ENCODE measurements at regions not wholly inside any gene's neighbourhood (a gene's known extent, or its start where the extent isn't known, plus 50 kb on each side); places are given as distances from the start of the nearest gene placed in this dataset.

DNA sequence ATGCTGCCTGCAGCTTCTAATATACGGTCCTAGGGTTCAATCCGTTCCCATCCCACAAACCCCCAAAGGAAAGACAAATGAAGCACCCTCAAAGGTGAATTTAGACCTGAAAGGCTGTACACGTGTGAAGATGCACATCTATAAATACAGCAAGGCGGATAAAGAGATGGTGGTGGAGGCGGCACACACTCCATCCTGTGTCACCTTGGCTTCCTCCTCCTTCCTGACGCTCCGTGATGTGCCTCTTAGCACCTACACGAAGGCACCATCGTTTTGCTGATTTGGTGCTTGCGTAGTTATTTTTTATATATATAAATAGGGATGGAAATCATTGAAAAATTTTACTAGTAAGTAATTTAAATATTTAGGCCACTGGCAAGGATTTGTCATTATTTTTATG is 359.4 kb downstream of the NPHP4 start:
- H3K79me2 ChIP-seq (ENCODE audit: control insufficient read depth, insufficient read depth, low read length): no peaks in the 10 kb centered on the region
- no peak overlapping the region for H3K9ac ChIP-seq (ENCODE audit: control insufficient read depth, insufficient read depth, low read length)
- no peak for FAIRE-seq
- no peaks in the 10 kb centered on the region for H3K4me1 ChIP-seq (ENCODE audit: control insufficient read depth, insufficient read depth, low read length)
- SMC1A ChIA-PET (ENCODE audit: uncharacterized antibody, unreplicated experiment): no interaction called here
- no peaks in the 10 kb centered on the region for H3K9me3 ChIP-seq (replicated peaks; ENCODE audit: control insufficient read depth, insufficient read depth, low read length)
- TF ChIP-seq, protein P1, sequence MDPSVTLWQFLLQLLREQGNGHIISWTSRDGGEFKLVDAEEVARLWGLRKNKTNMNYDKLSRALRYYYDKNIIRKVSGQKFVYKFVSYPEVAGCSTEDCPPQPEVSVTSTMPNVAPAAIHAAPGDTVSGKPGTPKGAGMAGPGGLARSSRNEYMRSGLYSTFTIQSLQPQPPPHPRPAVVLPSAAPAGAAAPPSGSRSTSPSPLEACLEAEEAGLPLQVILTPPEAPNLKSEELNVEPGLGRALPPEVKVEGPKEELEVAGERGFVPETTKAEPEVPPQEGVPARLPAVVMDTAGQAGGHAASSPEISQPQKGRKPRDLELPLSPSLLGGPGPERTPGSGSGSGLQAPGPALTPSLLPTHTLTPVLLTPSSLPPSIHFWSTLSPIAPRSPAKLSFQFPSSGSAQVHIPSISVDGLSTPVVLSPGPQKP (IDR thresholded peaks at IDR 0.05; ENCODE audit: low read depth, low read length): no peak
- TF ChIP-seq DPF2 (IDR thresholded peaks at IDR 0.05) (no peak), NR2C2 (IDR thresholded peaks at IDR 0.05; ENCODE audit: borderline replicate concordance, control insufficient read depth, insufficient read length, low read depth) (no peak)
- BruUV-seq (replicated peaks): no TSS peak
- in situ Hi-C loops (cut with MboI): no loop called here
- no peaks in the 10 kb centered on the region for H4K20me1 ChIP-seq (ENCODE audit: control insufficient read depth, insufficient read depth)
- no peak for ATAC-seq
- no peak overlapping the region for H3K27ac ChIP-seq (ENCODE audit: control insufficient read depth, insufficient read depth)
- H2AFZ ChIP-seq (ENCODE audit: control insufficient read depth, low read depth, low read length): no peak overlapping the region
- no peak overlapping the region for H3K4me3 ChIP-seq
- WGBS (ENCODE audit: insufficient coverage, insufficient replicate concordance, low lambda C conversion rate, missing lambda C conversion rate): 41% methylated on average over 10 of the region's 10 CpGs
- H3K27me3 ChIP-seq (replicated peaks in 1 of 2; ENCODE audit: control insufficient read depth in 2 of 2, insufficient read depth in 2 of 2, low read length in 1 of 2): no peaks in the 10 kb centered on the region
- no peaks in the 10 kb centered on the region for H3K36me3 ChIP-seq (ENCODE audit: control insufficient read depth in 2 of 2, insufficient read depth in 2 of 2, low read length in 1 of 2)
- CTCF ChIA-PET: no interaction called here
- no peak for DNase-seq (ENCODE audit: low read depth, low spot score)
- intact Hi-C loops (cut with micrococcal nuclease; ENCODE audit: unreplicated experiment): no loop called here
- RAD21 ChIA-PET (ENCODE audit: unreplicated experiment): no interaction called here
- no peak overlapping the region for H3K4me2 ChIP-seq (ENCODE audit: control insufficient read depth, insufficient read depth)
- POLR2A ChIA-PET: no interaction called here

DNA sequence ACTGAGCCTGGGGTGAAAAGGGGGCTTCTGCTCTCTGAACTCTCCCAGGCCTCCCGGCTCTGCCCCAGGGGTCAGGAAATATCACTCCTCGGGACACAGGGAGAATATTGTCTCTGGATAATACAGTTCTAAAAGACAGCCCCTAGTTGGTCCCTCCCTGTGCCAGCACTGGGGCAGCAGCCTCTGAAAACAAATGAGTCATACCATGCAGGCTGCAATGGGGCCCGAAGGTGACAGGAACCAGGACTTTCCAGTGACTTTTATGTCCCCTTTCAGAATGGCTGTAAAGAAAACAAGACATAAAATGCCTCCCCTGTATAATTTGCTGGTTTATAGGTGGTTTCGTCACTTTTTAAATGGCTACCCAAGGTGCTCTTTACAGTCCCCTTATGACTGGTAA is 360.0 kb downstream of the NPHP4 start:
- H2AFZ ChIP-seq (ENCODE audit: control insufficient read depth, low read depth, low read length): no peak overlapping the region
- no peak overlapping the region for H3K4me2 ChIP-seq (ENCODE audit: control insufficient read depth, insufficient read depth)
- ChIA-PET POLR2A (no interaction called here), RAD21 (ENCODE audit: unreplicated experiment) (no interaction called here), SMC1A (ENCODE audit: uncharacterized antibody, unreplicated experiment) (no interaction called here), CTCF (no interaction called here)
- no TSS peak for BruUV-seq (replicated peaks)
- FAIRE-seq: no peak
- no peaks in the 10 kb centered on the region for H4K20me1 ChIP-seq (ENCODE audit: control insufficient read depth, insufficient read depth)
- in situ Hi-C loops (cut with MboI): no loop called here
- no peaks in the 10 kb centered on the region for H3K79me2 ChIP-seq (ENCODE audit: control insufficient read depth, insufficient read depth, low read length)
- WGBS (ENCODE audit: insufficient coverage, insufficient replicate concordance, low lambda C conversion rate, missing lambda C conversion rate): 2% methylated on average over 4 of the region's 4 CpGs
- H3K4me3 ChIP-seq: no peak overlapping the region
- no peaks in the 10 kb centered on the region for H3K36me3 ChIP-seq (ENCODE audit: control insufficient read depth in 2 of 2, insufficient read depth in 2 of 2, low read length in 1 of 2)
- H3K9me3 ChIP-seq (replicated peaks; ENCODE audit: control insufficient read depth, insufficient read depth, low read length): no peaks in the 10 kb centered on the region
- intact Hi-C loops (cut with micrococcal nuclease; ENCODE audit: unreplicated experiment): no loop called here
- no peak overlapping the region for H3K9ac ChIP-seq (ENCODE audit: control insufficient read depth, insufficient read depth, low read length)
- peak; percentile 38; the same call in 2 of the 3 replicates for ATAC-seq
- no peak for DNase-seq (ENCODE audit: low read depth, low spot score)
- no peak overlapping the region for H3K27ac ChIP-seq (ENCODE audit: control insufficient read depth, insufficient read depth)
- no peaks in the 10 kb centered on the region for H3K27me3 ChIP-seq (replicated peaks in 1 of 2; ENCODE audit: control insufficient read depth in 2 of 2, insufficient read depth in 2 of 2, low read length in 1 of 2)
- no peaks in the 10 kb centered on the region for H3K4me1 ChIP-seq (ENCODE audit: control insufficient read depth, insufficient read depth, low read length)
- no peak for TF ChIP-seq FOXM1 (IDR thresholded peaks at IDR 0.05; ENCODE audit: low read depth, low read length)
- TF ChIP-seq, protein P2, sequence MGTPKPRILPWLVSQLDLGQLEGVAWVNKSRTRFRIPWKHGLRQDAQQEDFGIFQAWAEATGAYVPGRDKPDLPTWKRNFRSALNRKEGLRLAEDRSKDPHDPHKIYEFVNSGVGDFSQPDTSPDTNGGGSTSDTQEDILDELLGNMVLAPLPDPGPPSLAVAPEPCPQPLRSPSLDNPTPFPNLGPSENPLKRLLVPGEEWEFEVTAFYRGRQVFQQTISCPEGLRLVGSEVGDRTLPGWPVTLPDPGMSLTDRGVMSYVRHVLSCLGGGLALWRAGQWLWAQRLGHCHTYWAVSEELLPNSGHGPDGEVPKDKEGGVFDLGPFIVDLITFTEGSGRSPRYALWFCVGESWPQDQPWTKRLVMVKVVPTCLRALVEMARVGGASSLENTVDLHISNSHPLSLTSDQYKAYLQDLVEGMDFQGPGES (IDR thresholded peaks at IDR 0.05): no peak
- TF ChIP-seq, protein P3, sequence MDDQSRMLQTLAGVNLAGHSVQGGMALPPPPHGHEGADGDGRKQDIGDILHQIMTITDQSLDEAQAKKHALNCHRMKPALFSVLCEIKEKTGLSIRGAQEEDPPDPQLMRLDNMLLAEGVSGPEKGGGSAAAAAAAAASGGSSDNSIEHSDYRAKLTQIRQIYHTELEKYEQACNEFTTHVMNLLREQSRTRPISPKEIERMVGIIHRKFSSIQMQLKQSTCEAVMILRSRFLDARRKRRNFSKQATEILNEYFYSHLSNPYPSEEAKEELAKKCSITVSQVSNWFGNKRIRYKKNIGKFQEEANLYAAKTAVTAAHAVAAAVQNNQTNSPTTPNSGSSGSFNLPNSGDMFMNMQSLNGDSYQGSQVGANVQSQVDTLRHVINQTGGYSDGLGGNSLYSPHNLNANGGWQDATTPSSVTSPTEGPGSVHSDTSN (IDR thresholded peaks at IDR 0.05; ENCODE audit: insufficient replicate concordance, low read depth, low read length): no peak
- TF ChIP-seq, protein P4, sequence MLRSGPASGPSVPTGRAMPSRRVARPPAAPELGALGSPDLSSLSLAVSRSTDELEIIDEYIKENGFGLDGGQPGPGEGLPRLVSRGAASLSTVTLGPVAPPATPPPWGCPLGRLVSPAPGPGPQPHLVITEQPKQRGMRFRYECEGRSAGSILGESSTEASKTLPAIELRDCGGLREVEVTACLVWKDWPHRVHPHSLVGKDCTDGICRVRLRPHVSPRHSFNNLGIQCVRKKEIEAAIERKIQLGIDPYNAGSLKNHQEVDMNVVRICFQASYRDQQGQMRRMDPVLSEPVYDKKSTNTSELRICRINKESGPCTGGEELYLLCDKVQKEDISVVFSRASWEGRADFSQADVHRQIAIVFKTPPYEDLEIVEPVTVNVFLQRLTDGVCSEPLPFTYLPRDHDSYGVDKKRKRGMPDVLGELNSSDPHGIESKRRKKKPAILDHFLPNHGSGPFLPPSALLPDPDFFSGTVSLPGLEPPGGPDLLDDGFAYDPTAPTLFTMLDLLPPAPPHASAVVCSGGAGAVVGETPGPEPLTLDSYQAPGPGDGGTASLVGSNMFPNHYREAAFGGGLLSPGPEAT (IDR thresholded peaks at IDR 0.05; ENCODE audit: low read depth): no peak
- no peak for TF ChIP-seq RUNX3 (IDR thresholded peaks at IDR 0.05; ENCODE audit: low read length)
- no peak for TF ChIP-seq RAD51 (IDR thresholded peaks at IDR 0.05)
- TF ChIP-seq STAT1 (conservative IDR thresholded peaks at IDR 0.05): no peak
- TF ChIP-seq IKZF2 (IDR thresholded peaks at IDR 0.05): no peak
- TF ChIP-seq, protein P5, sequence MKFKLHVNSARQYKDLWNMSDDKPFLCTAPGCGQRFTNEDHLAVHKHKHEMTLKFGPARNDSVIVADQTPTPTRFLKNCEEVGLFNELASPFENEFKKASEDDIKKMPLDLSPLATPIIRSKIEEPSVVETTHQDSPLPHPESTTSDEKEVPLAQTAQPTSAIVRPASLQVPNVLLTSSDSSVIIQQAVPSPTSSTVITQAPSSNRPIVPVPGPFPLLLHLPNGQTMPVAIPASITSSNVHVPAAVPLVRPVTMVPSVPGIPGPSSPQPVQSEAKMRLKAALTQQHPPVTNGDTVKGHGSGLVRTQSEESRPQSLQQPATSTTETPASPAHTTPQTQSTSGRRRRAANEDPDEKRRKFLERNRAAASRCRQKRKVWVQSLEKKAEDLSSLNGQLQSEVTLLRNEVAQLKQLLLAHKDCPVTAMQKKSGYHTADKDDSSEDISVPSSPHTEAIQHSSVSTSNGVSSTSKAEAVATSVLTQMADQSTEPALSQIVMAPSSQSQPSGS (IDR thresholded peaks at IDR 0.05; ENCODE audit: low read length): no peak
- TF ChIP-seq ZNF217 (IDR thresholded peaks at IDR 0.05): no peak
